Astrocyte (in vitro differentiated cells and primary cell): ENCODE measurements at regions not wholly inside any gene's neighbourhood (a gene's known extent, or its start where the extent isn't known, plus 50 kb on each side); places are given as distances from the start of the nearest gene placed in this dataset.

ENCODE experiments used
- DNase-seq: peaks from one replicate; pipeline ENCODE4 v3.0.0-alpha.2; 2010; ENCODE audit warnings: low read depth
- FAIRE-seq: peaks from 2 replicates; lab custom pipeline; 2011; peaks lifted over from hg19 to GRCh38; lab: Jason Lieb, UNC
- H2AFZ ChIP-seq: 2 replicates; pipeline ENCODE4 v1.6.0; 2012; ENCODE audit warnings: low read depth, low read length, inconsistent platforms
- H3K27ac ChIP-seq: 2 replicates; pipeline ENCODE4 v1.5.1; 2011; ENCODE audit warnings: low read depth, low read length, inconsistent platforms
- H3K27me3 ChIP-seq: 2 replicates; pipeline ENCODE4 v1.6.0; 2011; ENCODE audit warnings: low read length, inconsistent platforms; ENCODE audit not compliant: insufficient read depth
- H3K36me3 ChIP-seq: 2 replicates; pipeline ENCODE4 v1.5.1; 2011; ENCODE audit warnings: low read length, inconsistent platforms; ENCODE audit not compliant: insufficient read depth
- H3K4me1 ChIP-seq: 2 replicates; pipeline ENCODE4 v1.5.1; 2011; ENCODE audit warnings: low read length, inconsistent platforms; ENCODE audit not compliant: insufficient read depth
- H3K4me2 ChIP-seq: 2 replicates; pipeline ENCODE4 v1.6.0; 2012; ENCODE audit warnings: low read length, inconsistent platforms
- H3K4me3 ChIP-seq: 2 replicates; pipeline ENCODE4 v1.5.1; 2011; ENCODE audit warnings: low read depth, mild to moderate bottlenecking, low read length, inconsistent platforms; ENCODE audit not compliant: insufficient read depth
- H3K79me2 ChIP-seq: 2 replicates; pipeline ENCODE4 v1.6.0; 2012; ENCODE audit warnings: mild to moderate bottlenecking, low read length, inconsistent platforms; ENCODE audit not compliant: insufficient read depth
- H3K9ac ChIP-seq: 2 replicates; pipeline ENCODE4 v1.6.0; 2012; ENCODE audit warnings: mild to moderate bottlenecking, low read length, inconsistent platforms
- H3K9me3 ChIP-seq: 2 replicates; pipeline ENCODE4 v1.5.1; 2012; ENCODE audit warnings: low read depth, mild to moderate bottlenecking, low read length, inconsistent platforms; ENCODE audit not compliant: insufficient read depth
- H4K20me1 ChIP-seq: 2 replicates; pipeline ENCODE4 v1.6.0; 2012; ENCODE audit warnings: low read length, inconsistent platforms; ENCODE audit not compliant: insufficient read depth
- H3K27ac Mint-ChIP-seq: one replicate; pipeline ENCODE4 v1.8.0; 2021; ENCODE audit warnings: mild to moderate bottlenecking, mixed read lengths; ENCODE audit not compliant: unreplicated experiment
- H3K27me3 Mint-ChIP-seq: one replicate; pipeline ENCODE4 v1.8.0; 2021; ENCODE audit warnings: low read depth, mixed read lengths; ENCODE audit not compliant: unreplicated experiment
- H3K36me3 Mint-ChIP-seq: one replicate; pipeline ENCODE4 v1.8.0; 2021; ENCODE audit warnings: low read depth, mixed read lengths; ENCODE audit not compliant: unreplicated experiment
- H3K4me1 Mint-ChIP-seq: one replicate; pipeline ENCODE4 v1.8.0; 2021; ENCODE audit warnings: low read depth, mixed read lengths; ENCODE audit not compliant: unreplicated experiment
- H3K4me3 Mint-ChIP-seq: one replicate; pipeline ENCODE4 v1.8.0; 2021; ENCODE audit warnings: mild to moderate bottlenecking, moderate library complexity, mixed read lengths; ENCODE audit not compliant: unreplicated experiment
- H3K9me3 Mint-ChIP-seq: one replicate; pipeline ENCODE4 v1.8.0; 2021; ENCODE audit warnings: mild to moderate bottlenecking, mixed read lengths; ENCODE audit not compliant: unreplicated experiment
- EZH2 ChIP-seq: IDR thresholded peaks from 2 replicates; pipeline ENCODE4 v1.6.1; 2012; ENCODE audit warnings: mild to moderate bottlenecking, low read length, inconsistent platforms; ENCODE audit not compliant: insufficient read depth
- TF ChIP-seq, protein P1 (sequence below): IDR thresholded peaks from 2 replicates; pipeline ENCODE4 v1.5.1; 2011; ENCODE audit warnings: low read depth, mild to moderate bottlenecking, inconsistent platforms, low read length, moderate library complexity; ENCODE audit not compliant: insufficient read depth

- Histone ChIP-seq H2AFZ (no peak overlapping the region), H3K4me1 (no peaks in the 10 kb centered on the region), H4K20me1 (no peaks in the 10 kb centered on the region), H3K4me3 (no peak overlapping the region), H3K79me2 (no peaks in the 10 kb centered on the region), H3K9me3 (no peaks in the 10 kb centered on the region), H3K36me3 (no peaks in the 10 kb centered on the region), H3K4me2 (no peak overlapping the region), H3K27me3 (no peaks in the 10 kb centered on the region), H3K9ac (no peak overlapping the region), H3K27ac (no peak overlapping the region)
- FAIRE-seq (no peak), DNase-seq (no peak)
- H3K4me3 Mint-ChIP-seq = no peak overlapping the region
- no peak for TF ChIP-seq EZH2
- TF ChIP-seq, protein P1, sequence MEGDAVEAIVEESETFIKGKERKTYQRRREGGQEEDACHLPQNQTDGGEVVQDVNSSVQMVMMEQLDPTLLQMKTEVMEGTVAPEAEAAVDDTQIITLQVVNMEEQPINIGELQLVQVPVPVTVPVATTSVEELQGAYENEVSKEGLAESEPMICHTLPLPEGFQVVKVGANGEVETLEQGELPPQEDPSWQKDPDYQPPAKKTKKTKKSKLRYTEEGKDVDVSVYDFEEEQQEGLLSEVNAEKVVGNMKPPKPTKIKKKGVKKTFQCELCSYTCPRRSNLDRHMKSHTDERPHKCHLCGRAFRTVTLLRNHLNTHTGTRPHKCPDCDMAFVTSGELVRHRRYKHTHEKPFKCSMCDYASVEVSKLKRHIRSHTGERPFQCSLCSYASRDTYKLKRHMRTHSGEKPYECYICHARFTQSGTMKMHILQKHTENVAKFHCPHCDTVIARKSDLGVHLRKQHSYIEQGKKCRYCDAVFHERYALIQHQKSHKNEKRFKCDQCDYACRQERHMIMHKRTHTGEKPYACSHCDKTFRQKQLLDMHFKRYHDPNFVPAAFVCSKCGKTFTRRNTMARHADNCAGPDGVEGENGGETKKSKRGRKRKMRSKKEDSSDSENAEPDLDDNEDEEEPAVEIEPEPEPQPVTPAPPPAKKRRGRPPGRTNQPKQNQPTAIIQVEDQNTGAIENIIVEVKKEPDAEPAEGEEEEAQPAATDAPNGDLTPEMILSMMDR = no peak
- peaks cover 9% of the 10 kb centered on the region for H3K9me3 Mint-ChIP-seq
- H3K27me3 Mint-ChIP-seq = no peaks in the 10 kb centered on the region
- peaks cover 2% of the 10 kb centered on the region for H3K36me3 Mint-ChIP-seq
- H3K4me1 Mint-ChIP-seq = peaks cover 7% of the 10 kb centered on the region
- no peak overlapping the region for H3K27ac Mint-ChIP-seq
Observed at GRCh38 chr2:144020047-144020446, 499.9 kb downstream of the ZEB2 start.

DNA sequence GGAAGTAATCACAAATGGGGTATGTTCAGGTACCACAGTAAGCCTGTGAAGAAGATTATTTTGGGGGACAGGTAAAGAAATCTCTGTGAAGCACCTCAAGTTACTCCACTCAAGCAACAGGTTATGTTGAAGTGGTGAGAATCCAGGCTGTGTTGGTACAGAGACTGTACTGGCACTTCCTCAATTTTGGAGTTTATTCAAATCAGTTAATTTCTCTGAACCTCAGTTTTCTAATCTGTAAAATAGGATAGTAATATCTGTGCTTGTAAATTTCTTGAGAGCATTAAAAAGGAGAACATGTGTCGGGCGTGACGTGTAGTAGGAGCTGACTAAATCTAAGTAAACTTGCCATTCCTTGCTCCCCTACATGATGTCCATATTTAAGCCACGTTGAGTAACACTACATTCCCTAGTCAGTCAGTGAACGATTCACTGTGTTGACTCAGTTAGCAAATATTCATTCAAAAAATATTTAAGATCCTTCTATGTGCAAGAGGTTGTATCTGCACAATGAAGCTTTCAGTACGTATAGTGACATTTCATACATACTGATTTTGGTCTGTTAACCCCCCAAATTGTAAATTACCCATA lies 504.2 kb downstream of the ZEB2 start:
- no peaks in the 10 kb centered on the region for H3K9me3 ChIP-seq
- no peak overlapping the region for H2AFZ ChIP-seq
- Mint-ChIP-seq H3K36me3 (peaks cover 2% of the 10 kb centered on the region), H3K27ac (no peak overlapping the region), H3K4me1 (peaks cover 10% of the 10 kb centered on the region), H3K9me3 (peaks cover 6% of the 10 kb centered on the region), H3K27me3 (no peaks in the 10 kb centered on the region), H3K4me3 (no peak overlapping the region)
- no peaks in the 10 kb centered on the region for H3K27me3 ChIP-seq
- no peak overlapping the region for H3K4me2 ChIP-seq
- H3K79me2 ChIP-seq = no peaks in the 10 kb centered on the region
- H3K4me1 ChIP-seq = peaks cover 3% of the 10 kb centered on the region
- H3K4me3 ChIP-seq = no peak overlapping the region
- H4K20me1 ChIP-seq = no peaks in the 10 kb centered on the region
- no peak for TF ChIP-seq EZH2
- TF ChIP-seq, protein P1 = no peak
- peak overlapping the region; percentile 18 for H3K27ac ChIP-seq
- H3K9ac ChIP-seq = no peak overlapping the region
- FAIRE-seq (no peak), DNase-seq (peak; percentile 86)
- no peaks in the 10 kb centered on the region for H3K36me3 ChIP-seq

DNA sequence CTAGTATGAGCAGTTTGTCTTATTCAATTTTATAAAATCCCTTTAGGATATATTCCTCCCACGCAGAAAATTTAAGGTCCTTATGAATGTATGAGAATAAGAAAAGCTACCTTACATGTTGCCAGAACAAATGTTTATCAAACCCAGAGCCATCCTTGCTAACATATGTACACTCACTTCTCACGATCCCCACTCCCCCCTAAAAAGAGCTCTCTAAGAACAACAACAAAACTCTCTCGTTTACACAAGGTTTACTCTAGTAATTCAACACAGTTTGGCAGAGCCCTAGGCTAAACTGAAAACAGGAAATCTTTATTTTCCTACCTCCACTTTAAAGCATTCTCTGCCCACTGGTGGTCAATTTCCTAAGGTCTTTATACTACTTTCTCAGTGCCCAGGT lies 504.9 kb downstream of the ZEB2 start:
- peak; percentile 47 for FAIRE-seq
- peaks cover 2% of the 10 kb centered on the region for H3K36me3 Mint-ChIP-seq
- Histone ChIP-seq H4K20me1 (no peaks in the 10 kb centered on the region), H3K27me3 (no peaks in the 10 kb centered on the region), H2AFZ (no peak overlapping the region), H3K9ac (no peak overlapping the region), H3K27ac (no peak overlapping the region), H3K4me1 (peaks cover 3% of the 10 kb centered on the region), H3K4me3 (no peak overlapping the region), H3K79me2 (no peaks in the 10 kb centered on the region), H3K9me3 (no peaks in the 10 kb centered on the region), H3K4me2 (no peak overlapping the region), H3K36me3 (no peaks in the 10 kb centered on the region)
- H3K9me3 Mint-ChIP-seq = peaks cover 6% of the 10 kb centered on the region
- H3K27me3 Mint-ChIP-seq = no peaks in the 10 kb centered on the region
- no peak overlapping the region for H3K27ac Mint-ChIP-seq
- H3K4me1 Mint-ChIP-seq = peaks cover 10% of the 10 kb centered on the region
- TF ChIP-seq, protein P1 = no peak
- TF ChIP-seq EZH2 = no peak
- DNase-seq = no peak
- no peak overlapping the region for H3K4me3 Mint-ChIP-seq
